ENCODE measurements at regions not wholly inside any gene's neighbourhood (a gene's known extent, or its start where the extent isn't known, plus 50 kb on each side); places are given as distances from the start of the nearest gene placed in this dataset.
"Not testable (repeated sequence)": the region's sequence is repeated elsewhere in the genome, so short reads cannot be mapped to it uniquely, and the experiment has no call there.

GRCh38 chr12:89156862-89157262 is 195.4 kb downstream of the DUSP6 start:
- DNase-seq (ENCODE audit: low spot score), result no peak

GRCh38 chr12:89156340-89156739 is 196.0 kb downstream of the DUSP6 start:
- no peak for DNase-seq (ENCODE audit: low spot score)

GRCh38 chr12:89155826-89156225 is 196.5 kb downstream of the DUSP6 start:
- DNase-seq (ENCODE audit: low spot score), result no peak

GRCh38 chr12:89154743-89155499 is 197.4 kb downstream of the DUSP6 start:
- no peak for DNase-seq (ENCODE audit: low spot score)

- no peak for DNase-seq (ENCODE audit: low spot score)
Measured at GRCh38 chr12:89153341-89153740, 199.0 kb downstream of the DUSP6 start.

GRCh38 chr12:89151536-89151935 is 200.8 kb downstream of the DUSP6 start:
- DNase-seq (ENCODE audit: low spot score), result no peak

- DNase-seq (ENCODE audit: low spot score), result not testable (repeated sequence)
Measured at GRCh38 chr12:89150789-89151188, 201.5 kb downstream of the DUSP6 start.

- no peak for DNase-seq (ENCODE audit: low spot score)
Measured at GRCh38 chr12:89140602-89141238, 211.6 kb downstream of the DUSP6 start.

- no peak for DNase-seq (ENCODE audit: low spot score)
Measured at GRCh38 chr12:89140141-89140540, 212.2 kb downstream of the DUSP6 start.

- DNase-seq (ENCODE audit: low spot score), result no peak
Measured at GRCh38 chr12:89139390-89139789, 212.9 kb downstream of the DUSP6 start.

- DNase-seq (ENCODE audit: low spot score), result no peak
Measured at GRCh38 chr12:89138048-89138852, 214.1 kb downstream of the DUSP6 start.

GRCh38 chr12:89135976-89136634 is 216.2 kb downstream of the DUSP6 start:
- DNase-seq (ENCODE audit: low spot score), result no peak

- no peak for DNase-seq (ENCODE audit: low spot score)
Measured at GRCh38 chr12:89134213-89134770, 218.0 kb downstream of the DUSP6 start.

GRCh38 chr12:89129167-89129870 is 223.0 kb downstream of the DUSP6 start:
- DNase-seq (ENCODE audit: low spot score), result no peak

GRCh38 chr12:89126712-89127111 is 225.6 kb downstream of the DUSP6 start:
- no peak for DNase-seq (ENCODE audit: low spot score)

GRCh38 chr12:89122852-89123251 is 229.4 kb downstream of the DUSP6 start:
- no peak for DNase-seq (ENCODE audit: low spot score)

GRCh38 chr12:89117448-89118034 is 234.8 kb downstream of the DUSP6 start:
- peak; percentile 33 for DNase-seq (ENCODE audit: low spot score)

GRCh38 chr12:89111964-89112363 is 240.3 kb downstream of the DUSP6 start:
- no peak for DNase-seq (ENCODE audit: low spot score)

- no peak for DNase-seq (ENCODE audit: low spot score)
Measured at GRCh38 chr12:89108265-89108664, 244.0 kb downstream of the DUSP6 start.

- DNase-seq (ENCODE audit: low spot score), result no peak
Measured at GRCh38 chr12:89106950-89107349, 245.4 kb downstream of the DUSP6 start.

GRCh38 chr12:89105243-89105642 is 247.1 kb downstream of the DUSP6 start:
- DNase-seq (ENCODE audit: low spot score), result no peak
